ENCODE measurements at regions not wholly inside any gene's neighbourhood (a gene's known extent, or its start where the extent isn't known, plus 50 kb on each side); places are given as distances from the start of the nearest gene placed in this dataset.

- no peak for TF ChIP-seq CTCF (optimal IDR thresholded peaks at IDR 0.05 in 1 of 3, IDR thresholded peaks at IDR 0.05 in 1 of 3, conservative IDR thresholded peaks at IDR 0.05 in 1 of 3; ENCODE audit: extremely low read depth in 1 of 3, insufficient read depth in 2 of 3, low read length in 3 of 3)
- TF ChIP-seq EZH2 (IDR thresholded peaks at IDR 0.05; ENCODE audit: low read length) = no peak
Measured at GRCh38 chr5:58066076-58066475, 393.8 kb downstream of the PLK2 start.
